ENCODE measurements at regions not wholly inside any gene's neighbourhood (a gene's known extent, or its start where the extent isn't known, plus 50 kb on each side); places are given as distances from the start of the nearest gene placed in this dataset.

- no peaks in the 10 kb centered on the region for H3K9me2 ChIP-seq (replicated peaks; ENCODE audit: insufficient read depth, low read length)
- no peak overlapping the region for H3K4me2 ChIP-seq (ENCODE audit: low read depth, low read length)
- no peaks in the 10 kb centered on the region for H3K9me3 ChIP-seq (replicated peaks; ENCODE audit: insufficient read depth, low read length)
- H3K4me1 ChIP-seq (ENCODE audit: low read length) = no peaks in the 10 kb centered on the region
- H3K36me3 ChIP-seq (replicated peaks; ENCODE audit: insufficient read depth, low read length) = no peaks in the 10 kb centered on the region
- no peaks in the 10 kb centered on the region for H3F3A ChIP-seq (ENCODE audit: insufficient read depth, low read length)
- TF ChIP-seq EZH2 (optimal IDR thresholded peaks at IDR 0.05; ENCODE audit: low read depth, low read length) (no peak), EZH2phosphoT487 (IDR thresholded peaks at IDR 0.05; ENCODE audit: low read length) (no peak)
- TF ChIP-seq, protein P1, sequence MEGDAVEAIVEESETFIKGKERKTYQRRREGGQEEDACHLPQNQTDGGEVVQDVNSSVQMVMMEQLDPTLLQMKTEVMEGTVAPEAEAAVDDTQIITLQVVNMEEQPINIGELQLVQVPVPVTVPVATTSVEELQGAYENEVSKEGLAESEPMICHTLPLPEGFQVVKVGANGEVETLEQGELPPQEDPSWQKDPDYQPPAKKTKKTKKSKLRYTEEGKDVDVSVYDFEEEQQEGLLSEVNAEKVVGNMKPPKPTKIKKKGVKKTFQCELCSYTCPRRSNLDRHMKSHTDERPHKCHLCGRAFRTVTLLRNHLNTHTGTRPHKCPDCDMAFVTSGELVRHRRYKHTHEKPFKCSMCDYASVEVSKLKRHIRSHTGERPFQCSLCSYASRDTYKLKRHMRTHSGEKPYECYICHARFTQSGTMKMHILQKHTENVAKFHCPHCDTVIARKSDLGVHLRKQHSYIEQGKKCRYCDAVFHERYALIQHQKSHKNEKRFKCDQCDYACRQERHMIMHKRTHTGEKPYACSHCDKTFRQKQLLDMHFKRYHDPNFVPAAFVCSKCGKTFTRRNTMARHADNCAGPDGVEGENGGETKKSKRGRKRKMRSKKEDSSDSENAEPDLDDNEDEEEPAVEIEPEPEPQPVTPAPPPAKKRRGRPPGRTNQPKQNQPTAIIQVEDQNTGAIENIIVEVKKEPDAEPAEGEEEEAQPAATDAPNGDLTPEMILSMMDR (IDR thresholded peaks at IDR 0.05; ENCODE audit: low read length) = no peak
- no peak overlapping the region for H2AFZ ChIP-seq (ENCODE audit: low read length)
- no peak overlapping the region for H3K4me3 ChIP-seq (ENCODE audit: low read length)
- H3K27ac ChIP-seq (ENCODE audit: low read length) = no peak overlapping the region
- H3K79me2 ChIP-seq (ENCODE audit: low read length) = no peaks in the 10 kb centered on the region
- no peak for DNase-seq
- H3K9ac ChIP-seq (ENCODE audit: low read length) = no peak overlapping the region
- H4K20me1 ChIP-seq (ENCODE audit: insufficient read depth, low read length) = no peaks in the 10 kb centered on the region
- no peaks in the 10 kb centered on the region; the same call in 1 of the 2 replicates for H3K27me3 ChIP-seq (replicated peaks; ENCODE audit: insufficient read depth, low read length)
These were observed 221.2 kb downstream of the RBM19 start for GRCh38 chr12:113744802-113745395.

GRCh38 chr12:113742801-113743200, 223.3 kb downstream of the RBM19 start:
- Histone ChIP-seq H3K4me3 (ENCODE audit: low read length) (no peak overlapping the region), H3K4me2 (ENCODE audit: low read depth, low read length) (no peak overlapping the region), H3K27ac (ENCODE audit: low read length) (no peak overlapping the region), H4K20me1 (ENCODE audit: insufficient read depth, low read length) (no peaks in the 10 kb centered on the region), H3K27me3 (replicated peaks; ENCODE audit: insufficient read depth, low read length) (no peaks in the 10 kb centered on the region; the same call in 1 of the 2 replicates), H3K36me3 (replicated peaks; ENCODE audit: insufficient read depth, low read length) (no peaks in the 10 kb centered on the region), H2AFZ (ENCODE audit: low read length) (no peak overlapping the region), H3F3A (ENCODE audit: insufficient read depth, low read length) (no peaks in the 10 kb centered on the region), H3K4me1 (ENCODE audit: low read length) (no peaks in the 10 kb centered on the region), H3K9ac (ENCODE audit: low read length) (no peak overlapping the region), H3K79me2 (ENCODE audit: low read length) (no peaks in the 10 kb centered on the region), H3K9me3 (replicated peaks; ENCODE audit: insufficient read depth, low read length) (no peaks in the 10 kb centered on the region), H3K9me2 (replicated peaks; ENCODE audit: insufficient read depth, low read length) (no peaks in the 10 kb centered on the region)
- no peak for DNase-seq
- no peak for TF ChIP-seq EZH2 (optimal IDR thresholded peaks at IDR 0.05; ENCODE audit: low read depth, low read length)
- no peak for TF ChIP-seq EZH2phosphoT487 (IDR thresholded peaks at IDR 0.05; ENCODE audit: low read length)
- TF ChIP-seq, protein P1 (IDR thresholded peaks at IDR 0.05; ENCODE audit: low read length) = no peak

DNA sequence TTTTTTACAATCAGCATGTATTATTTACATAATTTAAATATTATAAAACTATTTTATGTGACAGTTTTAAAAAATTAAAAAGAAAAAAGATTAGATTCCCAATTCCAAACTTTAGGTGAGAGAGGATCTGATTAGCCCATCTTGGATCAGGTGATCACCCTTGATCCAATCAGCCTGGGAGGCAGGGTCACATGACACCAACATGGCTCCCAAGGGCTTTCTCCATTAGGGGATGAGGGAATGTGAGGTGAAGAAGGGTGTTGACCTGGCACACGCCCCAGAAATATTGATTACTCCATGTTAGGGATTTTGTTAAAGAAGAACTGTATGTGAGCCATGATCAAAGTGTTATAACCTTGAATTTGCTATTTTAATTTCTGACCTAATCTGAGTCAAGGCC, 225.4 kb downstream of the RBM19 start:
- H3K4me3 ChIP-seq (ENCODE audit: low read length) = no peak overlapping the region
- no peaks in the 10 kb centered on the region for H3K4me1 ChIP-seq (ENCODE audit: low read length)
- no peaks in the 10 kb centered on the region for H3K79me2 ChIP-seq (ENCODE audit: low read length)
- H3K9ac ChIP-seq (ENCODE audit: low read length) = no peak overlapping the region
- no peaks in the 10 kb centered on the region for H3F3A ChIP-seq (ENCODE audit: insufficient read depth, low read length)
- H3K27ac ChIP-seq (ENCODE audit: low read length) = no peak overlapping the region
- no peak overlapping the region for H2AFZ ChIP-seq (ENCODE audit: low read length)
- H3K4me2 ChIP-seq (ENCODE audit: low read depth, low read length) = no peak overlapping the region
- no peaks in the 10 kb centered on the region; the same call in 1 of the 2 replicates for H3K27me3 ChIP-seq (replicated peaks; ENCODE audit: insufficient read depth, low read length)
- no peaks in the 10 kb centered on the region for H3K9me3 ChIP-seq (replicated peaks; ENCODE audit: insufficient read depth, low read length)
- H3K9me2 ChIP-seq (replicated peaks; ENCODE audit: insufficient read depth, low read length) = no peaks in the 10 kb centered on the region
- no peak for TF ChIP-seq EZH2phosphoT487 (IDR thresholded peaks at IDR 0.05; ENCODE audit: low read length)
- TF ChIP-seq, protein P1 (IDR thresholded peaks at IDR 0.05; ENCODE audit: low read length) = no peak
- TF ChIP-seq EZH2 (optimal IDR thresholded peaks at IDR 0.05; ENCODE audit: low read depth, low read length) = no peak
- no peaks in the 10 kb centered on the region for H4K20me1 ChIP-seq (ENCODE audit: insufficient read depth, low read length)
- no peak for DNase-seq
- no peaks in the 10 kb centered on the region for H3K36me3 ChIP-seq (replicated peaks; ENCODE audit: insufficient read depth, low read length)
